ENCODE measurements at regions not wholly inside any gene's neighbourhood (a gene's known extent, or its start where the extent isn't known, plus 50 kb on each side); places are given as distances from the start of the nearest gene placed in this dataset.

DNA sequence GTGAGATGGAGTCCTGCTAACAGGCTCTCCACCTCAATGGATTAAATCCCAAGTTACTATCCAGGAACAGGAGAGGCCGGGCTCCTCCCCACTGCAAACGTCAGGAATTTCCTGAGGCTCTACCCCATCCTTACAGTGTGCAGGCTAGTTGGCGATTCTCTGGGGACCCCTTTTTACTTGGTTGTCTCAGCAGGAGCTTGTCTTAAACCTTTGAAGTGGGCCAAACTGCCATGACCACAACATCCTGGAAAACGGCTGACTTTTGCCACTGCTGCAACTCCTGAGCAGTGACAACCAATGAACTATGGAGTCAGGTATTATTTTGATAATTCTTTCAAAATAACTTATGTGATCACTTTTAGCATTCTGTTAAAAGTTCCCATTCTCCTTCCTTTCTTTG is 440.9 kb upstream of the CCDC54 start:
- TF ChIP-seq, protein P1, sequence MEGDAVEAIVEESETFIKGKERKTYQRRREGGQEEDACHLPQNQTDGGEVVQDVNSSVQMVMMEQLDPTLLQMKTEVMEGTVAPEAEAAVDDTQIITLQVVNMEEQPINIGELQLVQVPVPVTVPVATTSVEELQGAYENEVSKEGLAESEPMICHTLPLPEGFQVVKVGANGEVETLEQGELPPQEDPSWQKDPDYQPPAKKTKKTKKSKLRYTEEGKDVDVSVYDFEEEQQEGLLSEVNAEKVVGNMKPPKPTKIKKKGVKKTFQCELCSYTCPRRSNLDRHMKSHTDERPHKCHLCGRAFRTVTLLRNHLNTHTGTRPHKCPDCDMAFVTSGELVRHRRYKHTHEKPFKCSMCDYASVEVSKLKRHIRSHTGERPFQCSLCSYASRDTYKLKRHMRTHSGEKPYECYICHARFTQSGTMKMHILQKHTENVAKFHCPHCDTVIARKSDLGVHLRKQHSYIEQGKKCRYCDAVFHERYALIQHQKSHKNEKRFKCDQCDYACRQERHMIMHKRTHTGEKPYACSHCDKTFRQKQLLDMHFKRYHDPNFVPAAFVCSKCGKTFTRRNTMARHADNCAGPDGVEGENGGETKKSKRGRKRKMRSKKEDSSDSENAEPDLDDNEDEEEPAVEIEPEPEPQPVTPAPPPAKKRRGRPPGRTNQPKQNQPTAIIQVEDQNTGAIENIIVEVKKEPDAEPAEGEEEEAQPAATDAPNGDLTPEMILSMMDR (IDR thresholded peaks at IDR 0.05), result no peak
- no peak for TF ChIP-seq POLR2A (IDR thresholded peaks at IDR 0.05)
